ENCODE measurements at regions not wholly inside any gene's neighbourhood (a gene's known extent, or its start where the extent isn't known, plus 50 kb on each side); places are given as distances from the start of the nearest gene placed in this dataset.
"Not testable (repeated sequence)": the region's sequence is repeated elsewhere in the genome, so short reads cannot be mapped to it uniquely, and the experiment has no call there.

DNA sequence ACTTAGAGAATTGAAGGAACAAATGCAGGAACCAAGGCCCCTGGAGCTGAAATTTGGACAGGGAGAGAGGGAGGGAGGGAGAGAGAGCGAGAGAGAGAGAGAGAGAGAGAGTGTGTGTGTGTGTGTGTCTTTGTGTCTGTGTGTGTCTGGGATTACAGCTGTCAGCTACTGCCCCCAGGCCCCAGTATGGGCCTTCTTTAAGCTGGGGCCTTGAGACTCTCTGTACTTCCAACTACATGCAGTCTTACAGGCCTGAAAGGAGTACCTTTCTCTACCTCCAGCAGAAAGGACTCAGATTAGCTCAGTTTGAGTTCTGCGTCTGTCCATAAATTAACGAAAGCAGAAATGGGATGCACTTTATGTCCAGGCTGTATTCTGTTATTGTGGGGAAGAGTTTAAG, 153.2 kb downstream of the KBTBD2 start:
- H3K27ac Mint-ChIP-seq, H3K9me3 Mint-ChIP-seq, H3K4me1 Mint-ChIP-seq: not testable (repeated sequence)

DNA sequence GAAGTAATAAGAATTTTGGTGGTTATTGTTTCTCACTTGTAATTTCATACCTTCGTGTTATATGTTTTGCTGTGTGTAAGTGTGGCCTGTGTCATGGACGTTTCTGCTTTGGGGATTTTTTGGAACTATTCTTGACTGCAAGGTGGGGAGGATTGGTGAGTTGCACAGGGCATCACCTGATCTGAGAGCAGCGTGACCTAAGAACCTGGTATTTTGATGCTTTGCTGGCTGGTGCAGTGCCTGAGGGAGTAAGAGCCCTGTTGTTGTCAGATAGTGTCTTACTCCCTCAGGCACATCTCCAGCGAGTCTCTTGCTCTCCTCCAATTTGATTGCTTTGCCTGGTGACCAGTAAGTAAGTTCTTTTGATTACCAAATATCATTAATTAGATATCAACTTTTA, 158.8 kb downstream of the KBTBD2 start:
- H3K36me3 Mint-ChIP-seq, H3K4me1 Mint-ChIP-seq, H3K9me3 Mint-ChIP-seq, H3K27me3 Mint-ChIP-seq, H3K27ac Mint-ChIP-seq, H3K4me3 Mint-ChIP-seq: not testable (repeated sequence)

More for the DNA sequence above, 153.2 kb downstream of the KBTBD2 start:
- not testable (repeated sequence) for H3K27me3 Mint-ChIP-seq, H3K4me3 Mint-ChIP-seq, H3K36me3 Mint-ChIP-seq

- not testable (repeated sequence) for H3K9me3 Mint-ChIP-seq, H3K27ac Mint-ChIP-seq, H3K4me1 Mint-ChIP-seq, H3K36me3 Mint-ChIP-seq
- Mint-ChIP-seq H3K4me3 (peak overlapping the region; percentile 47), H3K27me3 (peaks cover 18% of the 10 kb centered on the region)
Observed at GRCh38 chr7:32729335-32729675, 162.3 kb downstream of the KBTBD2 start.

DNA sequence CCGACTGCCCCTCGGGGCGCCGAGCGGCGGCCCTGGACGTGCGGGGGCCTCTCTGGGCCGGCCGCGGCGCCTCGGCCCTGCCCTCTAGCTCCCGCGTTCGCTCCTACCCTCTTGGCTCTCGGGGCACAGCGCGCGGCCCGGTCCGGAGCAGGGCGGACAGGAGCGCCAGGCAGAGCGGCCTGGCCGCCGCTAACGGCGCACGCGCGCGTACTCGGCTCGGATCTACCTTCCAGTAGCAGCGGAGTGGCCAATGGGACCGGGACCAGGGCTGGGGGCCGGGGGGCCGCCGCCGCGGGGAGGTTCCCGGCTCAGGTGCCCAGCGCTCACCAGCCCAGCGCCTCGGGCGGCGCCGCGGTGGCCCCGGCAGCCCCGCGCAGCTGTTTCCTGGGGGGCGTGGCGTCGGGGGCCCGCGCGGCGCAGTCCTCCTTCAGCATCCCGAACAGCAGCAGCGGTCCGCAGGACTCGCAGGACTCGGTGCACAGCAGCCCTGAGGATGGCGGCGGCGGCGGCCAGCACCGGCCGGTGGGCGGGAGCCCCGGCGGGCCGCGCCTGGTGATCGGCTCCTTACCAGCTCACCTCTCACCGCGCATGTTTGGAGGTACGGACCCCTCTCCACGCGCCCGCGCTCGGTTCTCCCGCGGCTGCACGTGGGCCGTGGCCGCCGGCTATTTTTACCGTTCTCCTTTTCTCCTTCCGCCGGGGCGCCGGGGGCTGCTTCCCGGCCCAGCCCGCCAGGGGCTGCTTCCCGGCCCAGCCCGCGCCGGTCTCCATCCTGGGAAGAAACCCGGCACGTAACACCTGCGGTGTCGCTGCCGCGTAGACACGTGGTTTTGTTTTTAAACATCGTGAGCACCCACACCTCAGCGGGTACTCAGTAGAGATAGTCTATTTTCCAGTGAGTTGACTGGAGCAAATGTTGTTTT, 162.9 kb downstream of the KBTBD2 start:
- H3K4me1 Mint-ChIP-seq, H3K9me3 Mint-ChIP-seq, H3K36me3 Mint-ChIP-seq, H3K27ac Mint-ChIP-seq: not testable (repeated sequence)
- peak overlapping the region; percentile 66 for H3K4me3 Mint-ChIP-seq
- peaks cover 18% of the 10 kb centered on the region for H3K27me3 Mint-ChIP-seq

DNA sequence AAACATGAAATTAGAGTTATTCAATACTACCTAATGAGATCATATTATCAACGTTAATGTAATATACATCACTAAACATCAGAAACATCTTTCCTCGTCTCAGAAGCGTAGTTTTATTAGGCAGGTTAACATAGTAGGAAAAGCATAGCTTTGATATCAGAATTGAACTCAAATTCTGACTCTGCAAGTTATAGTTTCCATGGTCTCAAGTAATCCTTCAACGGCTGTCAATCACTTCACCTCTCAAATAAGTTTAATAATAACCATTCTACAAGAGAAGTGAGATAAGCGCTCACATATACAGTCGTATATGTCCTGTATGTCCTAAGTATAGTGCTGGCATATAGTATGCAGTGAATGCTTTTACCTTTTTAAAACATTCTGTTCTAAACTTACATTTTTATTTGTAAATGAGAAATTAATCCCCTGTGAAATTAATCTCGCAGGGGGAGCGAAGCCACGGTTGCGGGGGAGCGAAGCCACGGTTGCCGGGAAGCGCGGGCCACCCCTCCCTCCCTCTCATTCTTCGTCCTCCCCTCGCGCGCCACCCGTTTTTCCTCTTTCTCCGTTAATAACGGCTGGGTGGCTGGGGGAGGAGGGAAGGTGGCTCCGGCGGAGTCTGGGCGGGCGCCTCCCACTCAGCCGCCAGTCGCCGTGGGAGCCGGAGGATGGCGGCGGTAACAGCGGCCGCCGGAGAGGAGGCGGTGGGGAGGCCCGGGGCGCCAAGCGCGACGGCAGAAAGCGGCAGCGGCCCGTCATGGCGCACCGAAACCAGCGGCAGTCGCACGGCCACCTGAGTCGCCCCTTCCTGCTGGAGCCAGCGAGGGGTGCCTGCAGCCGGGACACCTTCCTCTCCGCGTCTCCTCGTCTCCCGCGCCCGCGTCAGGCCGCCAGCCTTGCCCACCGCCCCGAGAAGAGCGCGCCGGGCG, 163.8 kb downstream of the KBTBD2 start:
- H3K27ac Mint-ChIP-seq, H3K9me3 Mint-ChIP-seq, H3K4me1 Mint-ChIP-seq, H3K36me3 Mint-ChIP-seq: not testable (repeated sequence)
- Mint-ChIP-seq H3K4me3 (peak overlapping the region; percentile 83), H3K27me3 (peaks cover 18% of the 10 kb centered on the region)

GRCh38 chr7:32722837-32723236, 168.7 kb downstream of the KBTBD2 start:
- H3K9me3 Mint-ChIP-seq, H3K4me1 Mint-ChIP-seq: not testable (repeated sequence)

GRCh38 chr7:32694182-32694581, 197.4 kb downstream of the KBTBD2 start:
- Mint-ChIP-seq H3K4me1 (peaks cover 8% of the 10 kb centered on the region), H3K9me3 (no peaks in the 10 kb centered on the region), H3K27ac (no peak overlapping the region), H3K27me3 (peaks cover 1% of the 10 kb centered on the region), H3K36me3 (no peaks in the 10 kb centered on the region), H3K4me3 (no peak overlapping the region)

More at GRCh38 chr7:32722837-32723236, 168.7 kb downstream of the KBTBD2 start:
- not testable (repeated sequence) for H3K4me3 Mint-ChIP-seq, H3K27ac Mint-ChIP-seq, H3K36me3 Mint-ChIP-seq
- H3K27me3 Mint-ChIP-seq: peaks cover 12% of the 10 kb centered on the region

DNA sequence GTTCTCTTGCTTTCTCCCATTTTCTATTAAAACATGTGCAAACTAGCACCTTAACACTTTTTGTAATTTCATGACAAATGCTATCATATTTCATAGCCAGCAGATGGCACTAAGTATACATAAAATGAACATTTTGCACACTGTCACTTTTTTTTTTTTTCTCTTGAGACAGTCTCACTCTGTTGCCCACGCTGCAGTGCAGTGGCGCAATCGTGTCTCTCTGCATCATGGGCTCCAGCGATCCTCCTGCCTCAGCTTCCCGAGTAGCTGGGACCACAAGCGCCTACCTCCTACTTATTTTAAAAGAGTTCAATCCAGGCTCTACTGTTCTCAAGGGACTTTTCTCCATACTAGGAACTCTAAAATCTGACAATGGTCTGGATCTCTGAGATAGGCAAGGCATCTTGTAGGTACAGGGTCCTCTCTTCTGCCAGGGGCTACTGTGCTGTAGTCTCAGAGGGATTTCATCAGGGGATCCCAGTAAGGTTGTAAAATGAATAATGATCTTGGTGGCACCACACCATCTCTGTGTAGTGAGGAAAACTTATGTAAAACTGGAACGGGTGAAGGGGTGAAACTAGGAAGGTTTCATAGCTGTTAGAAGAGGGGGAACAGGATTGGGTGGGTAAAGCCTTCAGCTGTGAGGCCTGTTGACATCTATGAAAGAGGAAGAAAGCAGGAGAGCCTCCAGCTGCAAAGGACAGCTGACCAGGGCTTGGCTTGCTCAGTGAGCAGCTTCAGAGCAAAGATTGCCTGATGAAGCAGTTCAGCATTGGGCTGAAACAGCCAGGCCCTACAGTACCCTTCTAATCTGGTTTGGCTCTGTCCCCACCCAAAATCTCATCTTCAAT, 196.9 kb downstream of the AVL9 start:
- not testable (repeated sequence) for H3K9me3 Mint-ChIP-seq, H3K27ac Mint-ChIP-seq, H3K27me3 Mint-ChIP-seq, H3K36me3 Mint-ChIP-seq, H3K4me1 Mint-ChIP-seq, H3K4me3 Mint-ChIP-seq

DNA sequence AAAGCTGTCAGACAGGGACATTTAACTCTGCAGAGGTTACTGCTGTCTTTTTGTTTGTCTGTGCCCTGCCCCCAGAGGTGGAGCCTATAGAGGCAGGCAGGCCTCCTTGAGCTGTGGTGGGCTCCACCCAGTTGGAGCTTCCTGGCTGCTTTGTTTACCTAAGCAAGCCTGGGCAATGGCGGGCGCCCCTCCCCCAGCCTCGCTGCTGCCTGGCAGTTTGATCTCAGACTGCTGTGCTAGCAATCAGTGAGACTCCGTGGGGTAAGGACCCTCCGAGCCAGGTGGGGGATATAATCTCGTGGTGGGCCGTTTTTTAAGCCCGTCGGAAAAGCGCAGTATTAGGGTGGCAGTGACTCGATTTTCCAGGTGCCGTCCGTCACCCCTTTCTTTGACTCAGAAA, 192.8 kb downstream of the AVL9 start:
- not testable (repeated sequence) for H3K4me1 Mint-ChIP-seq, H3K4me3 Mint-ChIP-seq, H3K36me3 Mint-ChIP-seq, H3K27me3 Mint-ChIP-seq, H3K9me3 Mint-ChIP-seq, H3K27ac Mint-ChIP-seq

DNA sequence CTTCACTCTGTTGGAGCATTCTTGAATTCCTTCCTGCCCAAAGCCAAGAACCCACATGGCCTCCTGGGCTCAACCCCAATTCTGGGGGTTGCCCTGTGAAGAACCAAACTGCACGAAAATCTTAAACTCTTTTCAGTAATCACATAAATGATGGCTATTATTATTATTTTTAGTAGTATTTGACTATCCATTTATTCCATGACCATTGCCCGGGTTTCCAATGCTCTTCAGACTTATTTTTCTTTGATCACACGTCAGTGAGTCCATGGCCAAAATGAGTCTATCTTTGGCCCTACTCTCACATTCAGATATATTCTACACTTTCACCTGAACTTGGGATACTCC, 185.9 kb downstream of the AVL9 start:
- Mint-ChIP-seq H3K4me3 (no peak overlapping the region), H3K27ac (no peak overlapping the region), H3K36me3 (no peaks in the 10 kb centered on the region), H3K27me3 (peaks cover 8% of the 10 kb centered on the region), H3K9me3 (no peaks in the 10 kb centered on the region), H3K4me1 (no peaks in the 10 kb centered on the region)

DNA sequence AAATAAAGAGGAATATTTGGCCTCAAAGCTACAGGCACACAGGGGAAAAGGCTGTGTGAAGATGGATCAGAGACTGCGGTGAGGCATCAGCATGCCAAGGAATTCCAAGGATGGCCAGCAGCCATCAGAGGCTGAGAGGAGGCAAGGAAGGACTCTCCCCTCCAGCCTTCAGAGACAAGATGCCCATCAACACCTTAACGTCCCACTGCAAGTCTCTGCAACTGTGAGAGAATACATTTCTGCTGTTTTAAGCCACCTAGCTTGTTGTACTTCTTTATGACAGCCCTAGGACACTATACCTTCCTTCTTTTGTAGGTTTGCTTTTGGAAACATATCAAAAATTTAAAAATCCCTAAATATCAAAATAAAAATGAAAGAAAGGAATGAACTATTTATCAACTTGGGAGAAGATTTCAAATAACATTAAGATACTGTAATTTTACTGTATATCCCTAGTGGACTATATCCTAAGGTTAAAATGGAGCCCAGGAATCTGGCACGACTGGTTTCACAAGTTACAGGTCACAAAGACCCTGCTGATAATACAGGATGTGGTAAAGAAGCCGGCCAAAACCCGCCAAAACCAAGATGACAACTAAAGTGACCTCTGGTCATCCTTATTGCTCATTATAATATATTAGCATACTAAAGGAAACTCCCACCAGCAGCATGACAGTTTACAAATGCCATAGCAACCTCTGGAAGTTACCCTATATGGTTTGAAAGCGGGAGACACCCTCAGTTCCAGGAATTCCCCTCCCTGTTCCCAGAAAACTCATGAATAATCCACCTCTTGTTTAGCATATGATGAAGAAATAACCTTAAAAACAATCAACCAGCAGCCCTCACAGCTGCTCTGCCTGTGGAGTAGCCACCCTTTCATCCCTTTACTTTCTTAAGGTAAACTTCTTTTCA, 185.2 kb downstream of the AVL9 start:
- no peaks in the 10 kb centered on the region for H3K36me3 Mint-ChIP-seq
- no peak overlapping the region for H3K27ac Mint-ChIP-seq
- H3K9me3 Mint-ChIP-seq: no peaks in the 10 kb centered on the region
- H3K4me1 Mint-ChIP-seq: no peaks in the 10 kb centered on the region
- peaks cover 8% of the 10 kb centered on the region for H3K27me3 Mint-ChIP-seq
- H3K4me3 Mint-ChIP-seq: no peak overlapping the region

- no peak overlapping the region for H3K4me3 Mint-ChIP-seq
- H3K27me3 Mint-ChIP-seq: peaks cover 8% of the 10 kb centered on the region
- H3K9me3 Mint-ChIP-seq: no peaks in the 10 kb centered on the region
- no peaks in the 10 kb centered on the region for H3K36me3 Mint-ChIP-seq
- H3K4me1 Mint-ChIP-seq: no peaks in the 10 kb centered on the region
- H3K27ac Mint-ChIP-seq: no peak overlapping the region
Observed at GRCh38 chr7:32679192-32679591, 183.9 kb downstream of the AVL9 start.

DNA sequence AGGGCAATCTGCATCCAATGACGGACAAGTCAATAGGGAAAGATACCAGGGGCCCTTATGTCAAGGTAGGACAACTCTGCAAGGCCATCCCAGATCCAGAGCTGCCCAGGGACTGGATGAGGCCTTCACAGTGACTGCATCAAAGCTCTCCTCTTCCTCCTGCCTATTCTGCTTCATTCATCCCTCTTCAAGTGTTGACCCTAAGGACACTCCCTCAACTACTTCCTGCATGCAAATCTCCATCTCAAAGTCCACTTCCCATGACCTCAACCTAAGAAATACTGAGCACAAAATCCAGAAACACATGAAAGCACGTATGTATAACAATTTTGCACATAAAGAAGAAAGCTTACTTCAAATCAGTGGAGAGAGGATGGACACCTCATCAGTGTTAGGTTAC, 182.3 kb downstream of the AVL9 start:
- Mint-ChIP-seq H3K9me3 (no peaks in the 10 kb centered on the region), H3K36me3 (no peaks in the 10 kb centered on the region), H3K4me1 (no peaks in the 10 kb centered on the region), H3K4me3 (no peak overlapping the region), H3K27ac (no peak overlapping the region), H3K27me3 (peaks cover 8% of the 10 kb centered on the region)

DNA sequence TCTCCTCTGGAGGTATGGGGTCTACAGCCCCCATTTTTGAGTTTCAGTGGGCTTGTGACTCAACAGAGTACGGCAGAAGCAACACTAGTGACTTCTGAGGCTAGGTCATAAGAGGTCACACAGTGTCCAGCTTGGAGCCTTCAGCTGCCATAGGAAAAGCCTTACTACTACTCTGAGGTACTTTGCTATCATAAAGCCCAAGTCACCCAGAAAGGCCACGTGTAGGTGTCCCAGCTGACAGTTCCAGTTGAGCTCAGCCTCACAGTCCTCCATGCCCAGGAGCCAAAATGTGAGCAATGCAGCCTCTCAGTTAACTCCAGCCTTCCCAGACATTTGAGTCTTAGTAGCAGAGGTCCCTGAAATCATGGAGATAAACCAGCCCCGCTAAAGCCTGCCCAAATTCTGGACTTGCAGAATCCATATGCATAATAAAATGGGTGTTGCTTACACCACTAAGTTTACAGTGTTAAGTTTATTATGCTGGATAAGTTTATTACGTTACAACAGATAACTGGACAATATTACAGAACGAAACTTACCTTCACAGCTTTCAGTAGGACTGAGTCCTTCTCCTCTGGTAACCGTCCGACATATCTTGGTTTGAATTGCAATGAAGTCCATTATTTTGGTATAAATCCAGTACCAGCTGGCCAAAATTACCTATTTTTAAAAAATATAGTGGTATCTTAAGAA, 181.1 kb downstream of the AVL9 start:
- Mint-ChIP-seq H3K4me1 (no peaks in the 10 kb centered on the region), H3K27ac (no peak overlapping the region), H3K9me3 (no peaks in the 10 kb centered on the region), H3K36me3 (no peaks in the 10 kb centered on the region), H3K4me3 (no peak overlapping the region), H3K27me3 (peaks cover 8% of the 10 kb centered on the region)

Data from activated naive CD4-positive, alpha-beta T cell treated with anti-CD3 and anti-CD28 coated beads, Interleukin-2, amount 50 U/mL, for 24 hours (primary cell).